Glomerular visceral epithelial cell (primary cell): ENCODE measurements at regions not wholly inside any gene's neighbourhood (a gene's known extent, or its start where the extent isn't known, plus 50 kb on each side); places are given as distances from the start of the nearest gene placed in this dataset.
A peak's percentile ranks its signal among the peaks of the same experiment; 100 is the strongest.
"Not testable (repeated sequence)": the region's sequence is repeated elsewhere in the genome, so short reads cannot be mapped to it uniquely, and the experiment has no call there.

Experiments used
- DNase-seq: peaks from one replicate; pipeline ENCODE4 v3.0.0-alpha.2; 2016; ENCODE audit errors: extremely low spot score

GRCh38 chr7:115649429-115649828 is 381.1 kb downstream of the TFEC start:
- DNase-seq: no peak

- DNase-seq: no peak
These were observed 382.9 kb downstream of the TFEC start for GRCh38 chr7:115647712-115648111.

GRCh38 chr7:115642194-115642593 is 388.4 kb downstream of the TFEC start:
- no peak for DNase-seq

GRCh38 chr7:115638853-115639252 is 391.7 kb downstream of the TFEC start:
- DNase-seq: no peak

- no peak for DNase-seq
These were observed 393.4 kb downstream of the TFEC start for GRCh38 chr7:115637128-115637527.

- DNase-seq: no peak
These were observed 394.7 kb downstream of the TFEC start for GRCh38 chr7:115635876-115636275.

GRCh38 chr7:115635376-115635775 is 395.2 kb downstream of the TFEC start:
- DNase-seq: no peak

- no peak for DNase-seq
These were observed 395.9 kb downstream of the TFEC start for GRCh38 chr7:115634633-115635032.

GRCh38 chr7:115632636-115633035 is 397.9 kb downstream of the TFEC start:
- DNase-seq: no peak

GRCh38 chr7:115631782-115632181 is 398.8 kb downstream of the TFEC start:
- DNase-seq: no peak

GRCh38 chr7:115630049-115630448 is 400.5 kb downstream of the TFEC start:
- DNase-seq: no peak

GRCh38 chr7:115618676-115619075 is 411.9 kb downstream of the TFEC start:
- DNase-seq: no peak

GRCh38 chr7:115613836-115614235 is 416.7 kb downstream of the TFEC start:
- no peak for DNase-seq

GRCh38 chr7:115603416-115603815 is 427.1 kb downstream of the TFEC start:
- DNase-seq: no peak

- no peak for DNase-seq
These were observed 430.4 kb downstream of the TFEC start for GRCh38 chr7:115600207-115600606.

GRCh38 chr7:115599184-115599583 is 431.4 kb downstream of the TFEC start:
- not testable (repeated sequence) for DNase-seq

GRCh38 chr7:115597220-115597619 is 433.3 kb downstream of the TFEC start:
- DNase-seq: not testable (repeated sequence)

- DNase-seq: no peak
These were observed 437.5 kb downstream of the TFEC start for GRCh38 chr7:115593111-115593510.

- DNase-seq: peak; percentile 55
These were observed 445.4 kb downstream of the TFEC start for GRCh38 chr7:115585015-115585718.

- no peak for DNase-seq
These were observed 447.6 kb downstream of the TFEC start for GRCh38 chr7:115582956-115583355.

- DNase-seq: no peak
These were observed 452.0 kb downstream of the TFEC start for GRCh38 chr7:115578576-115578975.

GRCh38 chr7:115574681-115575291 is 455.8 kb downstream of the TFEC start:
- no peak for DNase-seq

GRCh38 chr7:115572111-115572510 is 458.5 kb downstream of the TFEC start:
- DNase-seq: no peak
